OCI-LY3 (cell line): ENCODE measurements at regions not wholly inside any gene's neighbourhood (a gene's known extent, or its start where the extent isn't known, plus 50 kb on each side); places are given as distances from the start of the nearest gene placed in this dataset.

Source experiments
- H2AFZ ChIP-seq: fragments of 200-600, 300-600 bp; shearing (Covaris generic); 2 replicates; pipeline ENCODE4 v1.6.0; 2014; ENCODE audit warnings: antibody characterized with exemption, low read depth, low read length
- H3K27ac ChIP-seq: fragments of 200-600, 300-600 bp; sonication (generic); 2 replicates; pipeline ENCODE4 v1.5.1; 2014; ENCODE audit warnings: mild to moderate bottlenecking, low read length, moderate library complexity, mixed read lengths
- H3K27me3 ChIP-seq: fragments of 200-600, 300-600 bp; sonication (generic); 2 replicates; pipeline ENCODE4 v1.6.1; 2014; ENCODE audit warnings: low read depth, low read length, mixed read lengths
- H3K36me3 ChIP-seq: fragments of 200-600, 300-600 bp; sonication (generic); replicated peaks from 2 replicates; pipeline ENCODE3; 2014; ENCODE audit warnings: low read depth, low read length, mixed read lengths
- H3K4me1 ChIP-seq: fragments of 300-600, 200-600 bp; sonication (generic); 2 replicates; pipeline ENCODE4 v1.6.1; 2014; ENCODE audit warnings: low read length, mixed read lengths
- H3K4me2 ChIP-seq: fragments of 200-600, 300-600 bp; sonication (generic); 2 replicates; pipeline ENCODE4 v1.6.1; 2014; ENCODE audit warnings: low read length, mixed read lengths
- H3K4me3 ChIP-seq: fragments of 300-600, 200-600 bp; sonication (generic); 2 replicates; pipeline ENCODE4 v1.5.1; 2014; ENCODE audit warnings: antibody characterized with exemption, mild to moderate bottlenecking, low read length, moderate library complexity
- H3K79me2 ChIP-seq: fragments of 300-600, 200-600 bp; shearing (Covaris generic); 2 replicates; pipeline ENCODE4 v1.6.1; 2014; ENCODE audit warnings: mild to moderate bottlenecking, low read length, mixed read lengths
- H3K9ac ChIP-seq: fragments of 300-600, 200-600 bp; shearing (Covaris generic); 2 replicates; pipeline ENCODE4 v1.6.0; 2014; ENCODE audit warnings: mild to moderate bottlenecking, low read length, moderate library complexity
- H3K9me3 ChIP-seq: fragments of 200-600, 300-600 bp; shearing (Covaris generic); 2 replicates; pipeline ENCODE4 v1.6.1; 2014; ENCODE audit warnings: low read length, mixed read lengths; ENCODE audit not compliant: insufficient read depth
- H4K20me1 ChIP-seq: fragments of 200-600, 300-600 bp; sonication (generic); 2 replicates; pipeline ENCODE4 v1.6.1; 2016; ENCODE audit warnings: low read length, mixed read lengths; ENCODE audit not compliant: insufficient read depth
- EZH2phosphoT487 ChIP-seq: fragments of 200-600 bp; shearing (Covaris generic); IDR thresholded peaks from 2 replicates; pipeline ENCODE4 v1.6.1; 2018; ENCODE audit warnings: antibody characterized with exemption, mixed run types, low read depth
- TF ChIP-seq, protein P1 (sequence below): fragments of 200-600, 300-600 bp; sonication (generic); IDR thresholded peaks from 2 replicates; pipeline ENCODE4 v1.5.1; 2014; ENCODE audit warnings: antibody characterized with exemption, low read length, low read depth

DNA sequence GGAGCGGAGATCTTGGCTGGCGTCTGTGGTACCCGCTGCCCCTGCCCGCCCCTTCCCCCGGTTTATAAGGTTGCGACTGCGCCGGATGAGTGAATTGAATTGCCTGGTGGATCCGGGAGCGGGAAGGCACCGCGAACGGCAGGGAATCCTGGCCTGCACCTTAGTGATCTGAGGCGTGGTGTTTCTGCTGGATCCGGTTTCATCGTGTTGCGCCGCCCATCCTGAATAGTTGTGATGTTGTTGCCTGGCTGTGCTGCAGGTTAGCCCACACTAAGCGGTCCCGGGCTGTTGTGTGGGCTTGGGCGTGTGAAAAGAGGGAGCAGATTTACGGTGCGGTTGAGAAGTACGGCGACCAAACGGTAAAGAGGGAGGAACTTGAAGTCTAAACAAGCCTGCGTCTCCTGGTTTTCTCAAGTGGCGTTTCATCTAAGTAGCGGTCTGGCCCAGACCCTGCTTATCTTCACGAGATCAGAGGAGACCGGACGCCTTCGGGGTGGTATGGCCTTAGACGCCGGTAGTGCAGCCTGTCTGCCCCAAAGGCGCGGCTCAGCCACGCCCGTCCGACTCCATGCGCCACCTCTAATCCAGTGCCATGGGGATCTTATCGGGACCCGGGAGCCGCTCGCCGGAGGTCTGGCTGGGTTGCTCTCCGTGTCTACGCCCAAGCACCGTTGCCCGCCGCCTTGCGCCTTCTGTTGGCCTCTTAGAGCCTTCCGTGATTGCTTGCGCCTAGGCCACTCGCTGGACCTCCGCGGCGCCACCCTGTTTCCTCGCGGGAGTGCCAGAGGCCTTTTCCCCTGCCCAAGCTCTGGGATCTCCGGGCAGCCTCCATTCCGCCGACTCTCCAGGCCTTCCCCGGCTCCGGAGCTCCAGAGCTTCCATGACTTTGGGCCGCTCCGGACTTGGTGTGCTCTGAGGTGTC, 87.5 kb upstream of the RHOU start:
- Histone ChIP-seq H3K27ac (peak overlapping the region; percentile 95), H3K9me3 (no peaks in the 10 kb centered on the region), H3K79me2 (peaks cover 58% of the 10 kb centered on the region), H3K4me1 (peaks cover 17% of the 10 kb centered on the region), H3K9ac (peak overlapping the region; percentile 96), H3K4me3 (peak overlapping the region; percentile 80), H3K27me3 (no peaks in the 10 kb centered on the region), H3K36me3 (peaks cover 20% of the 10 kb centered on the region), H4K20me1 (peaks cover 21% of the 10 kb centered on the region), H3K4me2 (peak overlapping the region; percentile 100), H2AFZ (peak overlapping the region; percentile 87)
- TF ChIP-seq, protein P1, sequence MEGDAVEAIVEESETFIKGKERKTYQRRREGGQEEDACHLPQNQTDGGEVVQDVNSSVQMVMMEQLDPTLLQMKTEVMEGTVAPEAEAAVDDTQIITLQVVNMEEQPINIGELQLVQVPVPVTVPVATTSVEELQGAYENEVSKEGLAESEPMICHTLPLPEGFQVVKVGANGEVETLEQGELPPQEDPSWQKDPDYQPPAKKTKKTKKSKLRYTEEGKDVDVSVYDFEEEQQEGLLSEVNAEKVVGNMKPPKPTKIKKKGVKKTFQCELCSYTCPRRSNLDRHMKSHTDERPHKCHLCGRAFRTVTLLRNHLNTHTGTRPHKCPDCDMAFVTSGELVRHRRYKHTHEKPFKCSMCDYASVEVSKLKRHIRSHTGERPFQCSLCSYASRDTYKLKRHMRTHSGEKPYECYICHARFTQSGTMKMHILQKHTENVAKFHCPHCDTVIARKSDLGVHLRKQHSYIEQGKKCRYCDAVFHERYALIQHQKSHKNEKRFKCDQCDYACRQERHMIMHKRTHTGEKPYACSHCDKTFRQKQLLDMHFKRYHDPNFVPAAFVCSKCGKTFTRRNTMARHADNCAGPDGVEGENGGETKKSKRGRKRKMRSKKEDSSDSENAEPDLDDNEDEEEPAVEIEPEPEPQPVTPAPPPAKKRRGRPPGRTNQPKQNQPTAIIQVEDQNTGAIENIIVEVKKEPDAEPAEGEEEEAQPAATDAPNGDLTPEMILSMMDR = no peak
- no peak for TF ChIP-seq EZH2phosphoT487

DNA sequence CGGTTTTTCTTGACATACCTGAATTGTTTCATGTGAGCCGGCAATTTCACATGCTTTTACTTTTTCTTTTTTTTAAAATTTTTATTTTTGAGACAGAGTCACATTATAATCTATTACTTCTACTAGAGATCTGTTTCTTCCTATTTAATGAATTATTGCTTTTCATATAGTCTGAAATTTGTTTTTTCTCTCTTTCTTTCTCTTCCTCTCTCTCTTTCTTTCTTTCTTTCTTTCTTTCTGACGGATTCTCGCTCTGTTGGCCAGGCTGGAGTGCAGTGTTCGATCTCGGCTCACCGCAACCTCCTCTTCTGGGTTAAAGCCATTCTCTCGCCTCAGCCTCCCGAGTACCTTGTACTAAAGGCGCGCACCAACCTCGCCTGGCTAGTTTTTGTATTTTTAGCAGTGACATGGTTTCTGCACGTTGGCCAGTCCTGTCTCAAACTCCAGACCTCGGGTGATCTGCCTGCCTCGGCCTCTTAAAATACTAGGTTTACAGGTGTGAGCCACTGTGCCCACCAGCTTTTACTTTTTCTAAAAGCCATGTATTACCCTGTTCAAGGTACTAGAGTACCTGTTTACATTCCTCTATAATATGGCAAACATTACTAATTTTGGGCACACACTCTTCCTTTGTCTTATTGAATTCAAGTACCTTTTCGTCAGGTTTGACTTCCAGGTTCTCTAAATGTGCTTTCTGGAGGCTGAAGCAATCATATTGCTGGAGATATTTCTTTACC, 86.5 kb upstream of the RHOU start:
- H4K20me1 ChIP-seq = peaks cover 21% of the 10 kb centered on the region
- no peak overlapping the region for H3K27ac ChIP-seq
- no peaks in the 10 kb centered on the region for H3K9me3 ChIP-seq
- TF ChIP-seq EZH2phosphoT487 = no peak
- TF ChIP-seq, protein P1 = no peak
- no peak overlapping the region for H3K9ac ChIP-seq
- no peak overlapping the region for H2AFZ ChIP-seq
- peaks cover 17% of the 10 kb centered on the region for H3K4me1 ChIP-seq
- H3K4me2 ChIP-seq = peak overlapping the region; percentile 100
- H3K79me2 ChIP-seq = peaks cover 62% of the 10 kb centered on the region
- H3K27me3 ChIP-seq = no peaks in the 10 kb centered on the region
- H3K36me3 ChIP-seq = peaks cover 20% of the 10 kb centered on the region
- peak overlapping the region; percentile 80 for H3K4me3 ChIP-seq

DNA sequence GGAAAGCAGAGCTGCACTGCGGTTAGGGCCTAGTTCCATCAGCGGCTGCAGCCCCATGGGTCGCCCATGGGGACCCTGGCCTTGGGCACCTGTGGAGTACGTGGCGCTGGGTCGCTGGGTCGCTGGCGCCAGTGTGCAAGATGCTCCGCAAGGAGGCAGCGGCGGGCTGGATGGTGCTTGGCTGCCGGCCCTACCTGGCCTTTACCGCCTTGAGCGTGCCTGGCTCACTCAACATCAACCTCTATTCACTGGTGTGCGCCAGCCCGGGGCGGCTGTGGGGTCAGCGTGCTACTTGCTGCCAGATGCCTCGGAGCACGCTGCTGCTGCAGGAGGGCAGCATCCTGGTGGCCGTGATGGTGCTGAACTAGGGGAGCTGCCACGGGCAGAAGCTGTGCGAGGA, 85.1 kb upstream of the RHOU start:
- Histone ChIP-seq H3K4me1 (peaks cover 17% of the 10 kb centered on the region), H3K79me2 (peaks cover 62% of the 10 kb centered on the region), H3K27ac (no peak overlapping the region), H3K4me3 (no peak overlapping the region), H3K27me3 (no peaks in the 10 kb centered on the region), H3K9me3 (no peaks in the 10 kb centered on the region), H3K36me3 (peaks cover 28% of the 10 kb centered on the region), H2AFZ (no peak overlapping the region), H3K9ac (no peak overlapping the region), H3K4me2 (no peak overlapping the region), H4K20me1 (peaks cover 21% of the 10 kb centered on the region)
- TF ChIP-seq, protein P1 = no peak
- no peak for TF ChIP-seq EZH2phosphoT487

DNA sequence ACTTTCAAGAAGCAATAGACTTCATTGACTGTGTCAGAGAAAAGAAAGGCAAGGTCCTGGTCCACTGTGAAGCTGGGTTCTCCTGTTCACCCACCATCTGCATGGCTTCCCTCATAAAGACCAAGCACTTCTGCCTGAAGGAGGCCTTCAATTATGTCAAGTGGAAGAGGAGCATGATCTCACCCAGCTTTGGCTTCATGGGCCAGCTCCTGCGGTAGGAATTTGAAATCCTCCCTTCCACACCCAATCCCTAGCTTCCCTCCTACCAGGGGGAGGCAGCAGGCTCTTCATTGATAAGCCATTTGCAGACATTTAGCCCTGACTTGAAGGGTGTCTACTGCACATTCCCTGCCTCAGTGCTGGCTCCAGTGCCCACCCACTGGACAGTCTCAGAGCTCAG, 84.3 kb upstream of the RHOU start:
- no peak overlapping the region for H2AFZ ChIP-seq
- no peak overlapping the region for H3K4me2 ChIP-seq
- H3K27ac ChIP-seq = no peak overlapping the region
- peaks cover 17% of the 10 kb centered on the region for H3K4me1 ChIP-seq
- H3K79me2 ChIP-seq = peaks cover 62% of the 10 kb centered on the region
- no peak overlapping the region for H3K9ac ChIP-seq
- peaks cover 21% of the 10 kb centered on the region for H4K20me1 ChIP-seq
- no peak overlapping the region for H3K4me3 ChIP-seq
- H3K36me3 ChIP-seq = peaks cover 32% of the 10 kb centered on the region
- no peak for TF ChIP-seq EZH2phosphoT487
- TF ChIP-seq, protein P1 = no peak
- no peaks in the 10 kb centered on the region for H3K9me3 ChIP-seq
- H3K27me3 ChIP-seq = no peaks in the 10 kb centered on the region
